NCI-H2196 treated with DMSO at 0.1 percent for 48 hours (cell line): ENCODE measurements at regions not wholly inside any gene's neighbourhood (a gene's known extent, or its start where the extent isn't known, plus 50 kb on each side); places are given as distances from the start of the nearest gene placed in this dataset.

Experiments used
- DNase-seq: peaks from one replicate; lab custom pipeline; 2025; ENCODE audit not compliant: unreplicated experiment; lab: John Stamatoyannopoulos, UW

DNA sequence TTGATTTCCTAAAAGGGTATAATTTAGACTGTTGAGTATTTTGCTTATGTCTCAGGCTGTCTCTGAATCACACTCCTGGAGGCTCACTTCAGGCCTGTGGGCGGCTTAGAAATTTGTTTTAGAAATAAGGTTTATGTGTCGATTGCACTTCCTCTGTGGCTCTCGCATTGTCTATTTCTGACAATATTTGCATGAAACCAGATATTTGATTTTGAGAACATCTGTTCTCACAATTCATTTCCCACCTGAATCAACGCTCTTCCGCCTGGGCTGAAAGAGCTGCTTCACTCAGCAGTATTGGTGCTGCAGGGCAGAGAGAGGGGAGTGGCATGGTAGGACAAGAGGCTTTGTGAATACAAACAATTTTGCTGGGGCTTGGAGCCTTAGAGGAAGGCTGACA lies 262.0 kb downstream of the ADRA2A start:
- DNase-seq = no peak

DNA sequence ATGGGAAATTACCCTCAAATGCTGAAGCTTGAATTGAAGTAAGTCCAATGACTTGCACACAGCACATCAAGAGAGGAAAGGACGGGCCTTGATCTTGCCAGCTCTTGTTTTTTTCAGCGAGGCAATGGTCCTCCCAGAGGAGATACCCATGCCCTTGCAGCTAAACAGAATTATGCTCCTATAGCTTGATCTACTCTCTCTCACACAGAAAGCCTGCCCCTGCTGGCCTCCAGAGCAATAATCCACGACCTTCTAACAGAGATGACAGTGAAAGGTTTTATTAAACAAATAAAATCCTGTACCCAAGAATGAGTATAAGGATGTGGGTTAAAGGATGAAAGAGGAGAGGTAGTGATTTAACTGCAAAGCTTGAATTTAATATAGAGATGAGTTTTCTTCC lies 268.0 kb downstream of the ADRA2A start:
- DNase-seq = no peak

DNA sequence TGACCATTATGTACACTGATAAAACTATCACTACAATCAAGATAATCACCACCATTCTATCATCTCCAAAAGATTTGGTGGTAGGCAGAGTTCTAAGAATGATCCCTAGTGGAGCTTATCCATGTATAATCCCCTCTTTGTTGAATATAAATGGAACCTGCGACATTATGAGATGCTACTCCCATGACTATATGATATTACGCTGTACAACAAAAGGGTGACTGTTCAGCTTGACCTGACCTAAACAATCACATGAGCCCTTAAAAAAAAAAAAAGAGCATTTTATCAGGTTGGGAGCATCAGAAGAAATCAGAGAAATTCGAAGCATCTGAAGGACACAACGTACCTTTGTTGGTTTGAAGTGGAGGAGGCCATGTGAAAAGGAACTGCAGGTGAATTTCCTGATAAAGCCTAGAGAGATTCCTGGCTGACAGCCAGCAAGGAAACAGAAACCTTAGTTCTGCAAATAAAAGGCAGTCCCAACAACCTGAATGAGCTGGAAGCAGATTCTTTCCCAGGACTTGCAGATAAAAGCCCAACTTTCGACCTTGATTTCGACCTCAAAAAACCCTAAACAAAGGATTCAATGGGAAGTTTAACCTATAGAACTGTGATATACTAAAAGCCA lies 270.7 kb downstream of the ADRA2A start:
- no peak for DNase-seq

DNA sequence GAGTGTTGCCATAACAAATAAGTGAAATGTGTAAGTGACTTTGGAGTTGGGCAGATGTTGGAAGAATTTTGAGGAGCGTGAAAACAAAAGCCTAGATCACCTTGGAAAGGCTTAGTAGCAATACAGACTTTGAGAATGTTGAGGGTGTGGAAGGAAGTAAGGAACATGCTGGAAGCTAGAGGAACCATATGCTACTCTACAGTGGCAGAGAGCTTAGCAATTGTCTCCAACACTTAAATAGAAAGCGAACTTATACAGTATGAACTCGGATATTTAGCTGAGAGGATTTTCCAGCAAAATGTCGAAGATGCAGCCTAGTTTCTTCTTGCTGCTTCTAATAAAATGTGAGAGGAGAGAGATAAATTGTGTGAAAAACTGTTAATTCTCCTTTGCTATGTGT lies 271.2 kb downstream of the ADRA2A start:
- no peak for DNase-seq

DNA sequence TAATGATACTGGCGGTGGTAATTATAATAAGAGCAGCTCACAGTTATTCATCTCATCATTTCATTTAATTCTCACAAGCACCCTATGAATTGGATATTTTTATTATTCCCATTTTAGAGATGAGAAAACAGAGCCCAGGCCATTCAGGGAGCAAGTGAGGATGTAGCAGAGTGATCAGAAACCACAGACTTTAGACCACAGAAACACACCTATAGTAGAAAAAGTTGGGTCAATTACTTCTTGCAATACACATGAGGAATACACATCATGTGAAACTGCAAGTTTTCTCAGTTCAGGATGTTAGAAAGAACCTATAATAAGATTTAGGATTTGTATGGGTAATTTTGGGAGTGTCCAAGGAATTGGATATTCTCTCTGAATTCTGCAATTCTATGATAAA lies 278.0 kb downstream of the ADRA2A start:
- DNase-seq = no peak

DNA sequence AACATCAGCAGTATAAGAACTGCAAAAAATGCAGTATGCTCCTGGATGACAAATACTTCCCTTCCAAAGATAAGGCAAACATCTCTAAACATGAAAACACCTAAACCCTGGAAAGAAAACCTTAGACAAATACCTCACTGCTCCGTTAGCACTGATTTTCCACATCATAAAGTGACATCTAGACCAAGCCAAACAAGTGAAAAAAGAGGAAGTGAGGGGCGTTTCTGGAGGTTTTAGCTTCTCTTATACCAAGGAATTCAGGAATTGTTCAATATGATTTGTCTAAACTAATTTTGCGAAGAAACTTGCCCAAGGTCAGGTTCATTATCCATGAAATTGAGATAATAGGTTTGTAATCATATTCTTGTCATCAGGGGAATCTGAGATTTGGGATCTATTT lies 279.7 kb downstream of the ADRA2A start:
- no peak for DNase-seq

DNA sequence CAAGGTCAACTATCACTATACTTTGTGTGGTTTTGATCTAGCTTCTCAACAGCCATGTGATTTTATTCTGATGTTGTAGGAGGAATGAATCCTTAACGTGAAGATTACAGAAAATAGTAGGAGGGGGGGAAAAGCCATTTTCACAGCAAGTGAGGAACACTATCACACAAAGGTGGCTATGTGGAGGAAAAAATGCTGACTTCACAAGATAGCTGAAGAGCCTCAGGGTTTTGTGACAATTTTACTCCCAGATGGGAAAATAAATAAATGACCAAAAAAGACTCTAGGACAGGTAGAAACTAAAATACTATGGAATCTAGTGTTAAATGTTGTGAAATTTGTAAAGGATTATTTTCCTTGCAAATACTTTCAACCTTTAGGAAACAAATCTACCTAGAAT lies 281.0 kb downstream of the ADRA2A start:
- no peak for DNase-seq

DNA sequence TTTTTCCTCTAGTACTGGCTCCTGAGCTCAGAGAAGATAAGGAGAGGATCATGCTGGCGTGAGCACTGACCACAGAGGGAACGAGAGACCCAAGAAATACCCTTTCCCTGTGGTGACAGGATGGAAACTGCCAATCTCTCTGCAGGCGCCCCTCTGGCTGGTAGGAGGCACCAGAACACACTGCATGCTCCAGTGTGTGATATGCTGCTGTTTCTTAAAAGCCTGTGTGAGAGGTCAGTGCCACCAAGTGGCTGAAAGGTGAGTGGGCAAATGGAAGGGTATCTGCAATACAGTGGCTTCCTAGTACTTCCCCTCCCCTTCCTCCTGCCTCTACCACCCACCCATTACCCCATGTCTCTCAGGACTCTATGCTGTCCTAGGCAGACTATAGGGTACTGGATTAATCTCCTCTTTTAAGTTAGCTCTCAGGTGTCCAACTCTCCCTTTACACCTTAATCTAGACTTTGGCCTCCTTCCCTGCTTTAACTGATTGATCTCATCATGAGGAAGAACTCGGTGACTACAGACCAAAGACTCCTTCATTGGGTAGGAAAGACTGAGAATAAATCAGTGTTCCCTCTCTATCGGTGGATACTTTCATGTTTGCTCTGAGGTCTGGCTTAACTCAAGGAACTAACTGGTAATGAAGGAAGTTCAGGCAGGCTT lies 283.6 kb downstream of the ADRA2A start:
- peak; percentile 12 for DNase-seq

DNA sequence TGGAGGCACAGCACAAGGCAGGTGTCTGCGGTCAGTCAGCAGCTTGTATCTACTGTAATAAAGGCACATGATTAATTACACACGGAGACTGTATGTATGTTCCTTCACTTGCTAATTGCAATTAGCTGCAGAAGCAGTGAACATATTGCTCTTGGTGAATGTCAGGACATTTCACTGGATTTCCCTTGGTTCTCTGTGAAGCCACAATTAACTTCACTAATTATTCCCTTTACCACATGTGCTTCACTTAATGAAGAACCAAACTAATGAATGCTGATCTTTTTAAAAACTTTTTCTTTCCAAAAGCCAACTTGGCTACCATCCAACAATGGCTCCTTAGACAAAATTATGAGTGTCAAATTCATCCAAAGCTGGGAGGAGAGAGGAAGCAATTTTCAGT lies 290.7 kb downstream of the ADRA2A start:
- DNase-seq = no peak

DNA sequence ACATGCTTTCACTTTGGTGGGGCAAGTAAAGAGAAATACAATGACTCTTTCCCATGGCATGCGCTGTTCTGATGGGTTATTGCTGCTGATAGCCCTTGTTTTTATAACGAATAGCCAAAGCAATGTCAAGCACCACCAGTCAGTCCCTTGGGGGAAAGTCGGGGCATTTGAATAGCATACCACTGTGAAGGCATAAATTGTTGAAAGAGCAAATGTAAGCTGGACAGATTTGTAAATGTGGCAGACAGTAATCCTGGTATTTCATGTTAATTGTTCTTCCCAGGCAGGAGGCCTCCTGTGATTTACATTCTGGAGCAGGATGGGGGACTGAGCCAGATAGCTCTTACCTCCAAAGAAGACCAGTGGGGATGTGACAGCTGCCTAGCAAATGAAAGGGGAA lies 293.3 kb downstream of the ADRA2A start:
- DNase-seq = no peak

DNA sequence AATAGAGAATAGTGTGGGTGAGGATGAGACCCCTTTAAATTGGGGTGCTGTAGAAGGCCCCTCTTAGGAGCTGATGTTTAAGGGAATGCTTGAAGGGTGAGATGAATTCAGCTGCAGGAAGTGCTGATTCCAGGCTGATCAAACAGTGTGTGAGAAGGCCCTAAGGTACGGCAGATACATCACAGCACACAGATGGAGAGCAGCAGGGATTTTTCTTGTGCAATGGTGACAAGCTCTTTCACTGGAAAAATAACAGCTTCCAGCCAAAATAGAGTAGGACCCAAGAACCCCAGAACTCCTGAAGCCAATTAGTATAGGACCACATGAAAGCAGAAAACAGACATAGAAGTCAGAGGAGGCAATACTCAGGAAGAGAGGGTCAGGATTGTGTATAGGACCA lies 296.9 kb downstream of the ADRA2A start:
- no peak for DNase-seq

DNA sequence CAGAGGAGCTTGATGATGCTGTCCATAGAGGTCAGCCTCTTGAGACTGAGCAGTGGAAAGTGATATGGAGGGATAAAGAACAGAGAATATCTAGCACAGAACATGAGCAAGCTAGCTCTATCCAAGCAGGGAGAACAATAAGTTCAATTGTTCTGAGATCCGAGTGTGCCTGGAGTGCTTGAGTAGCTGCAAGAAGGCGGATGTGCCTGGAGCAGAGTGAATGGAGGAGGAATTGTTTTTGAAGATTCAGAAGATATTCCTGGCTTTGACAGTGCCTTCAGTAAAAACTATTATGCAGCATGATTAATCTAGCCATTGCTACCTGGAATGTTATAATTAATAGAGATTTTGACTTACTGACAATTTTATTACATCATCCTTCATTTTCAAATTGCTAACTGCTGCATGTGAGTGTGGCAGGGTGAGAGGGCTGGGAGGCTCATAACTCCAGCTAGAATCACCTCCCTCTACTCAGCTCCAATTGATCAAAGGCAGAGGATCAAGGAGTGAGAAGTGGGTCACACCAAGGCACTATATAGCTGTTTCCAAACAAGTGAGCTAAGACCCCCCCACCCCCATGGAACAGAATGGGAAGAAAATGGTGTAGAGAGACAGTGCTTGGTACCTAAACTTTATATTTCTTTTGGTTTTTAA lies 302.8 kb downstream of the ADRA2A start:
- DNase-seq = no peak

DNA sequence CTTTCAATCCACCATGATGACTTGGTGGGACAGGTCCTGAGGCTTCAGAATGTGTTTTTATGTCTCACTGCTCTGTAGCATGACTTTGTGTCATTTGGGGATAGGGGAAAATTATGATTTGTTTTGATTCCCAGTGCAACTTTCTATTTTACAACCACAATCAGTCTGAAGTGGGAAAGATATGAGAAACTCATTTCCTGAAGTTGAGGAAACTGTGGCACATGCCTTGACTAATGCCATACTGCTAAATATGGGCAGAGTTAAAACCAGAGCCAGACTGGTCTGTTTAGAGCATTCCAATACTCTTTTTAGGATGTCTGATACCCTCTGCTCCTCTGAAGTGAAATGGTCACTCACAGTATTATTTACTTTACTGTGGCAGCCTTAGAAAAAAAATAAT lies 307.7 kb downstream of the ADRA2A start:
- no peak for DNase-seq

DNA sequence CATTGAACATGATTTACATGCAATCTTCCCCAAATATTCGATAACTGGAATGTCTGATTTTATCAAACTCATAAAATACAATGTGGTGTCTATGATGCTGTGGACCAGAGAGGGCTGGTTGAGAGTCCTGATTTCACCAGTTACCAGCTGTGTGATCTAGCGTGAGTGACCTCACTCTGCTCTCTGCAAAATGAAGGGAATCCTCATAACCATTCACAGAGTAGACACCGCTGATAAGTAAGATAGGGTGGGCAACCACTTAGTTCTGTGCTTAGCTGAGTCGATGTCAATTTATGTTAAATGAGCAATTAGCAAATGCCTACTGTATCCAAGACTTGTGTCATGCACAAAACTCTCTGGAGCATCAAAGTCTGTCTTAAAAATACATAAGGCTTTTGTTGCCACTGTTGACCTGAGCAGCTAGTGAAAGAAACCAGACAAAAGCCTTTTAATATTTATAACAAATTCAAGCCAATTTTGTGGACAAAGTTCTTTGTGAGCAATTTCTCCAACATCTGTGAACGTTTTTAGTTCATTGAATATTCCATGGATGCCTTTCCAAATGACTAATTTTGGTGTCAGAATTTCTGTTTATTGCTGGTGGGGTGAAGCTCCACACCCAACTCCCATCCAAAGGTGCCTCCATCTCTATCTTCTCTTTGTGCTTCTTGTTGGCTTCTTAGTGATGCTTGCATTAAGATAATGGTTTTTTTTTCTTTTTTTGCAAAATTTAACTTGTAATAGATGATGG lies 314.2 kb downstream of the ADRA2A start:
- DNase-seq = no peak

DNA sequence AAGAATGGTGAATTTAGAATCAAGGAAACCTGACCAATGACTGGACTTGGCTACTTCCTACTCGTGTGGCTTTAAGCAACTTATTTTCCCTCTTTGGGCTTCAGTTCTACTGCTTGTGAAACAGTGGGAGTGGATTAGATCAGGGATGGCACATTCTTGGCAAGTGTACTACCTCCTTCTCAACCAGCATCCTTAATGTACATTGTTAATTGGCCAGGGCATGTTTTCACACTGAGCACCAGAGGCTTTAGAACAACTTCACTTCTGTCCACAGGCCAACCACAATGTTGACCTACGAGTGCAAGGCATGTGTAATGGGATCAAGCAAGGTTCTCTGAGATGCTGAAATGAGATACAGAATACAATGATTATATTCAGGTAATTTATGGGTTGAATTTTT lies 315.3 kb downstream of the ADRA2A start:
- no peak for DNase-seq

DNA sequence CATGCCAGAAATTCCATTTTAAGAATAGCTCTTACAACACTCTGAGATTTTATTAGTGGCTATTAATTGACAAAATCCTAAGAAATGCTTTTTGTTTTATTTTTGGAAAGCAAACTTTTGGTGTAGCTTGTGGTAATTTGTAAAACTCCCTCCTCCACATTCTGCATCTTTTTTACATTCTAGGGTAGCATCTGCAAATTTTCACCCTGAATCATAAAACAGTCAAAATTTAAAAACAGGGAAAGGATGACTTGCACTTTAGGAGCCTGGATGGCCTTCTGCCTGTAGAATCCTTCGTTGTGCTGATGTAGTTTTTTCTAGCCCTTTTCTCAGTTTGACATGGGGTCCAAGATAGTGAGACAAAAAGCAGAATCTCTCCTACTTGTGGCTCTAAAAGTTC lies 316.1 kb downstream of the ADRA2A start:
- no peak for DNase-seq

DNA sequence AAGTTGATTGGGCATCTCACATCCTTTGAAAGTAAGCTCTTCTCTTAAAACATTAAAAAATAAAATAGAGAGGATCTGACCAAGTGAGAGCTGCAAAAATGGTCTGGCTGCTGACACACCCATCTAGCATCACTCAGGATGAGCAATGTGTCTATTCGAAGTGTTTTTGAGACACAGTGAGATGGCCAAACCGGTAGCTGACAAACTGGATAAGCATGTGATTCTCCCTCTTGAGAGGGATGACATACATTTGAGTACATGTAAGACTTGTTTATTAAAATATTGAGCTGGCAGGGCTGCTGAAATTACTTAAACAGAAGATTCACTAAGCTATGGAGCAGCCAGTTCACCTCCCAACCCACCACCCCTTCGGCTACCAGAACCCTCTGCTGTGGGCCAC lies 333.9 kb downstream of the ADRA2A start:
- no peak for DNase-seq

DNA sequence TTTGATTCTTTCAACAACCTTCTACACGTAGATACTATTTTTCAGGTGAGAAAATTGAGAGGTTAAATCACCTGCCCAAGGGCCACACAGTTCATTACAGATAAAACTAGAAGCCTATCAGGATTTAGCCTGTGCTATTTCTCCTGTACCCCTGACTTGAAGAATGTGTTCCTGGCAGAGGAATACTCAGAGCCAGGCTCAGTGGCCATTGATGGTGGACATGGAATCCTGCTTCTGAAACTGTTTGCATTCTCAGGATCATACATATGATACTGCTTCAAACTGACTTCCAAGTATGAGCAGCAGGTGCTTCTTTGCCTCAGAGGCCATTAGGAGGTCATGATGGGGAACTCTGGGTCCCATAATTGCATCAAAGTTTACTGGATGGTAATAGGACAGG lies 348.6 kb downstream of the ADRA2A start:
- DNase-seq = no peak

DNA sequence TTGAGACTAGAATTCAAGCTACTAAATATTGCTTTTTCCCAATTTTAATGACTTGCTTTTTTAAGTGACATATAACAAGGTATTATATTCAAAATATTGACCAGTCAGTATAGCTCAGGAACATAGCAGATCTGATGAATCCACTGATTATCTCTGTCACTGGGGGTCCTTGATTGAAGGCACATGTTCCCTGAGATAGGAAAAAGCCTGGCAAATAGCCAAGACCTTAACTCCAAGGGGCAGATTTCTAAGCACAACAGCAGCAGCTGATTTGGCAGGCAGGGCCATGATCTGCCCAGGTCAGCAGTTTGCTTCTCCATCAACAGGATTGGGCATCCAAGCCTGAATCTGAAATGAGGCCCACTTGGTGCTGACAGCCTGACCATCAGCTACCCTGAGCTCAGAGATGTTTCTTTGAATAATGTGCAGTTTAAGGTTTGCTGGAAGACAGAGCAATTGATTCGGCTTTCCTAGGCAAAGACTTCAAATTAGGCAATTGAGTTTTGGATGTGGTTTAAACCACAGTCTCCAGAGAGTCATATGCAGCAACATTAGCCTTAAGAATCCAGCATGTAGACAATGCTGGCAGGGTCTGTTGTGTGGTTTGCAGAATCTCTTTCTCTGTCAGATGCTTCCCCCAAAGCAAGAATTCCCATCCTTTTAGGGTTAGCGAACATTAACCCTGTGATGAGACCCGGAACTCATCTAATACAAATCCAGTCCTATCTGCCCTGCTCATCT lies 352.6 kb downstream of the ADRA2A start:
- DNase-seq = no peak

DNA sequence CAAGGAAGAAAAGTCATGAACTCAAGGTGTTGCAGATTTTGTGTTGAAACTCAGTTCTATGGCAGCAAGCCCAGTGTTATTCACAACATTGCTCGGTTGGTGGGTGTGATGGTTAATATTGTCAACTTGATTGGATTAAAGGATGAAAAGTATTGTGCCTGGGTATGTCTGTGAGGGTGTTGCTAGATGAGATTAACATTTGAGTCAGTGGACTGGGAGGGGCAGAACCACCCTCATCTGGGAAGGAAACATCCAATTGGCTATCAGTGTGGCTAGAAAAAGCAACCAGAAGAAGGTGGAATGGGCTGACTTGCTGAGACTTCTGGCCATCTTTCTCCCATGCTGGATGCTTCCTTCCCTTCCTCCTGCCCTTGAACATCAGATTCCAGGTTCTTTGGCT lies 353.2 kb downstream of the ADRA2A start:
- DNase-seq = no peak

DNA sequence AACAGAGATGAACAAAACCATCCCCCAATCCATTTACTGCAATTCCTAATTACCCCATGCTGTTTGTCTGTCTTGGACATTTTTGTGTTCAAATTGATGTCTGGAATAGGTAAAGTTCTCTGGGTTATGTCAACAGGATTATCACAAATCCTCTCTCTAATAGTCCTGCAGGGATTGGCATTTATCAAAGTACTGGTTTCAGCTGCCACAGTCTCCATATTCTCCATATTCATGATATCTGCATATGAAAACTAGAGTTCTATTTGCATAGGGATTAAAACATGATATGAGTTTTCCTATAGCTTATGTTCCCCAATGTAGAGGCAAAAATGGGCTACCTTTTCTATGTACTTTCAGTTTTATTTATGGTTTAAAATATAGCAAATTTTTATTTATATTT lies 355.8 kb downstream of the ADRA2A start:
- DNase-seq = no peak
